Hypothalamus (tissue), 51 donors: ENCODE measurements at regions not wholly inside any gene's neighbourhood (a gene's known extent, or its start where the extent isn't known, plus 50 kb on each side); places are given as distances from the start of the nearest gene placed in this dataset.
"Not testable (repeated sequence)": the region's sequence is repeated elsewhere in the genome, so short reads cannot be mapped to it uniquely, and the experiment has no call there.

ENCODE experiments used
- DNase-seq, 51 donors: peaks; one replicate each; lab custom pipeline; 2025; lab: John Stamatoyannopoulos, UW

DNA sequence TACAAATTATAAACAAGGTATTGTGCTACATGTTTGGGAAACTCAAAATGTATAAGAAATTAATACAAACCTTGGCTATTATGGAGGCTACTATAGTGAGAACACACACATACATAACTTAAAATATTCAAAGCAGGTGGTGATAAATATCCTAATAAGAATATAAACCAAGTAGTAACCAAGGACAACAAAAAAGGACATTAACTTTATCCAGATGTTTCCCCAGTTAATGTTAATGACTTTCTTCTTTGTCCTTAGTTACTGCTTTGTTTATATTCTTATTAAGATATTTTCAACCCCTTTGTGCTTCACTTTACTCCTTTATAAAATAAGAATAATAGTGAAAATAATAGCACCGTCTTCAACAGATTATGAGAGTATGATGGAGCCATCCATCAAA, 241.6 kb downstream of the CALCRL start:
- no peak for DNase-seq

DNA sequence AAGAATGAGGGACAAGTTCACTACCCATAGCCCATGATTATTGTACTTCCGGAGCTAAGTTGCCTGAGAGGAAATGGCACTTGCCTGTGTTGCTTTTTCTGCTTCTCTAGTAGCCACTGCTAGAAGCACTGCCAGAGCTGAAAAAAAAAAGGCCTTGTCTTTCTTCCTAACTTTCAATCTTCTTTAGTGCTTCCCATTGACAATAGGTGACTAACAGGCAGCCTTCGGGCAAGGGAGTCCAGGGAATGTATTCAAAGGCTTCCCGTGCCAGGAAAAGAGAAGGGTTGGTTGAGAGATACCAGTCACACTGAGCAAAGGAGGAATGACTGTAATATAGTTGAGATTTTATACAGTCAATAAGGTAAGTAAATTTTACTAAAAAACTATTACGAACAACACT, 242.0 kb downstream of the CALCRL start:
- DNase-seq: no peak

GRCh38 chr2:187198136-187198535, 249.9 kb downstream of the CALCRL start:
- no peak for DNase-seq

GRCh38 chr2:187194049-187194448, 254.0 kb downstream of the CALCRL start:
- no peak for DNase-seq

GRCh38 chr2:187188783-187189631, 259.0 kb downstream of the CALCRL start:
- no peak for DNase-seq

DNA sequence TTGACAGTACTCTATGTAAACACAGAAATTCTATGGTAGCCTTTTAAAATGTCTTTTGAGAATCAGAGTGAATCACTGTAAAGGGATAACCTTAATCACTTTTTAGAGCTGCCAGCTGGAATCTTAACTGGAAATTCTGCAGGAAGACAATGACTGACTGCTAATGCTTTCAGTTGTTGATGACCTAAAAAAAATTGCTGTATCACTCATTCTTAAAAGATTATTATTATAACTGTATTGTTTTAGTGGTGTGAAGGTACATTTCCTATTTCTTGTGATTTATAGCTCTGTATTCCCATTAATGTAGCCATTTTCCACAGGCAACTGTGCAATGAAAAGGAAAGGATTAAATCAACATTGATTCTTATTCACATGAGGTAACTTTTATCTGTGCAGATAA, 260.5 kb downstream of the CALCRL start:
- no peak for DNase-seq

- no peak for DNase-seq
Observed at GRCh38 chr2:187180529-187180928, 267.5 kb downstream of the CALCRL start.

- DNase-seq: not testable (repeated sequence)
Observed at GRCh38 chr2:187178876-187179275, 269.2 kb downstream of the CALCRL start.

DNA sequence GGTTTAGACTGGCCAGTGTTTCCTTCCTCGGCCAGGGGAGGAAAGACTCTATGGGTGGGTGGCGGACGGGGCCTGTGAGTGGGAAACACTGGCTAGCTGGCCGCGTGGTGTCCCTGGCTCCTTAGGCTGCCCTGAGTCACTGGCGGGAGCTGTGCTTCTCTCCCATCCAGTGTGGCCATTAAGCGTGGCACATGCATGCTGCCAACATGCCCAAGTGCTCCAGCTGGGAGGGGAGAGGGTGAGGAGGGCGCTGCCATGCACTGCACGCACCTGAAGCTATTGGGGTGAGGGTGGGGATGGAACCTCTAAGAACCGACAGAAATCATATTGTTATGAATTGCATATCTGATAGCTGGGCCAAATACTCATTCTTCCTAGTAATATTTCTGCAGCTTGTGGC, 270.8 kb downstream of the CALCRL start:
- no peak for DNase-seq

DNA sequence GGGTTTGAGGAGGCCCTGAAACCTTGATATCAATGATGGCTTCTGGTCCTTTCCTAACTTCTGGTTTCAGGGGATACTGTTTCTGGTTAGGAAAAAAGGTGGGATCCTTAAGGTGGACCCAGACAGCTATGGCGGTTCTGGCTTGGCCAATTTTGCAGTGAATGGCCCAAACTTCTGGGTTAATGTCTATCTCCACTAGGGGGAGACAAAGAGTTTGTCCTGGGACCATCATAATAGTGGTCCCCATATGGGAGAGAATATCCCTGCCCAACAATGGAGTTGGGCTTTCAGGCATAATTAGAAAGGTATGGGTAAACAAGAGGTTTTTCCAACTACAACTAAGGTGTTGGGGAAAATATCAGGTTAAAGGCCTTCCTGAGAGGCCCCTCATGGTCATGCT, 273.5 kb downstream of the CALCRL start:
- no peak for DNase-seq

GRCh38 chr2:187171318-187171717, 276.7 kb downstream of the CALCRL start:
- no peak for DNase-seq

- no peak for DNase-seq
Observed at GRCh38 chr2:187169864-187170263, 278.2 kb downstream of the CALCRL start.

GRCh38 chr2:187168720-187169713, 279.0 kb downstream of the CALCRL start:
- no peak for DNase-seq

DNA sequence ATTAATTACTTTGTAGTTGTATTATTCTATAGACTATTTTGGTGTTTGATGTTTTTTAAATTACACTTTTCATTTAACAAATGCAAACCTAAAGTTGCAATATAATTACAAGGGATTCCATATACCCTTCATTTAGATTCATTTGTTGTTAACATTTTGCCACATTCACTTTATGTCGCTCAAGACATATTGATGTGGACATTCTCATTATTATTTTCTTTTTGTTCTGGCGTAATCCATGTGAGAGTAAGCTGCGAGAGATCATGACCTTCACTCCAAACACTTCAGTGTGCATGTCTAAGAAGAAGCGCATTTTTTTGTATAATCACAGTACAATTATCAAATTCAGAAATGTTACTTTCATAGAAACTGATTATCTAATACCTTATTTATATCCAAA, 280.6 kb downstream of the CALCRL start:
- no peak for DNase-seq

DNA sequence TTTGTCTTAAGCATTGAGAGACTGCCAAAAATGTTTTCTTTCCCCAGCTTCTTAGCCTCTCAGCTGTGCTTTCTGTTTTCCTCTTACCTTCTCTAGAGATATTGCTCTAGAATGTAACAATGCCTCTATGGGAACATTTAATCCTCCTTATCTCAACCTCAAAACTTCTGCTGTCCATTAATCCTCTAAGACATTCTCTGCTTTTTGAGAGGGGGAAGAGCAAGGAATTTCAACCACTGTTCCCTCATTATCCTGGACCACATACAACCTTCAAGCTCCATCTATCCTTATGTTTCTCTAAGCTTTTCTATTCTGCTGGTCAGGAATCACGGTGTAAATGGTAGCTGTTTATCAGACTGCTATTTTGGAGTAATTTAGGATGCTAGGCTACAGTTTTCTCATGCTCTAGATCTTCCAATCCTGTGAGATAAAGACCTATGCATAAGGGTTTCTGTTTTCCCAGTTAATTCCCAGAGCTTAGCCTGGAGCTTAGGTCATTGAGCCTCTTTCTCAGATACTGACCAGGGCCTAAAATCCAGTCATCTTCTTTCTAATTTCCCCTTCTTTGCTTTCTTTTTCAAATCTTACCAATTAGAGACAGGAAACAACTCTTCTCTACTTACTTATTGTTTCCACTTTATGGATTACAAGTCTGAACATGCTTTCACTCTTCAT, 282.0 kb downstream of the CALCRL start:
- DNase-seq: no peak

DNA sequence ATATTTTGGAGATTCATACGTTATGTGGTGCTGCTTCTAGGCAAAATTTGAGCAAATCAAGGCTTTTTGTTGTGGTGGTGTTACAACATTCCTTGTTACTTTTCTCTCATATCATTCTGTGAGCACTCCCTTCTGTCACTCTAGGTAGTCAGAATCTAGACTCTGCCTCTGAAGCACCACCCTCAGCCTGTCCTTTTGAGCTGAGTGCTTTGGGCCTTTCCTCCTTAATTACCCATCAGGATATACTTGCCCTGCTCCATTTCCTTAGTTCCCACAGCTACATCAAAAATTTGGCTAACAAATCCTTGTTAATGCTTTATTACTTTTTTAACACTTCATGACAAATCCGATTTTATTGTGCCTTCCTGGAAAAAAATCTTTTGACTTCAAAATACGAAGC, 289.6 kb downstream of the CALCRL start:
- DNase-seq: no peak

DNA sequence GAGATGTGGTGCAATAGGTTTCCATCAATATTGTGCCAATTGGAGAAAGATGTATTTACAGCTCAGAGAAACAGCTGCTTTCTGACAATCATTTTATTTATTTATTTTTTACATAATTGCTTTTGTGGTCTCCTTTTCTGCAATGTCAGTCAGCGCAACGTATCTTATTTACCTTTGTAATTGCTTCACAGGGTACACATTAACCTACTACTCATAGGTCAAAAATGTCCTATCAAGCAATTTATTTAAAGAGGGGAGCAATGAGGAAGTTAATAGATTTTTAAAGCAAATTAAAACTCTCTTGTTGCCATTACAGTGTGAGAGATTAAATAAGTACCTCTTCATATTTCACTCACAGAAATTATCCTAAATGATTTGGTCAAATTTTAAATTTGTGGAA, 291.0 kb downstream of the CALCRL start:
- DNase-seq: no peak

GRCh38 chr2:187155476-187155875, 292.6 kb downstream of the CALCRL start:
- DNase-seq: no peak

DNA sequence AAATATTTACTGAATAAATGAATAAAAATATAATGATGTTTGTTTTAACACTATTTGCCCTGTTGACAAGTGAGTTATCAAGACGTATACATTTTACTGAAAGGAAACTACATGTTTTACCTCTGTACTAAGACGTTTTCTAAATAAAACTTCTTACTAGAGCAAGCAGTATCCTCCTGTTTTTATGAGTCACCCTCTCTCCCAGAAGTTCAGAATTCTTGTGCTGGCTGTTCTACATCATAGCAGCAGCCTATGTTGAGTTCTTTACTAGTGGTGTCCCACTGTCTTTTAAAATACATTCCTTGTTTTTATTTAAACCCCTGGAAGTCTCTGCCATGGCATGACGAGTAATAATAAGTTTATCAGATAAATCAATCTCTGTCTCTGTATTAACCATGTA, 297.4 kb downstream of the CALCRL start:
- no peak for DNase-seq

- no peak for DNase-seq
Observed at GRCh38 chr2:187148059-187148714, 299.2 kb upstream of the ZSWIM2 start.

DNA sequence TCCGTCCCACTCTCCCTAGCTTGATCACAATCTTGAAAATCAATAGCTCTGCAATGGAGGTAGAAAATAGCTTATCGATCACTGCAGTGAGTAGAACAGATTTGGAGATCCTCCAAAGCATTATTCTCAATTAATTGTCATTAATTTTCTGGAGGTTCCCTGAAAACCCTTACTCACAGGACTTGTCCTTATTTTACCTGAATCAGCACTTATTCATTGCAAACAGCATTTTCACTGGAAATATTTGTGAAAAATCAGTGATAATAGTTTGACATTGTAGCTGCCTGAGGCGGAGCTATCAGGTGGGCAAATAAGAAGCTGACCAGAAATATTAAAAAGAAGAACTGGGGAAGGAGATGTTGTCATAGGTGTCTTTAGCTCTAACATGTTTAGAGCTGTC, 294.6 kb upstream of the ZSWIM2 start:
- DNase-seq: no peak
